Adrenal gland (tissue), 5 donors: ENCODE measurements at regions not wholly inside any gene's neighbourhood (a gene's known extent, or its start where the extent isn't known, plus 50 kb on each side); places are given as distances from the start of the nearest gene placed in this dataset.

Experiments
- CTCF ChIP-seq, 6 experiments: fragments of 450-650 bp in 4 of 6; fragments of 200-600 bp in 2 of 6; sonication (generic) in 1 of 6; IDR thresholded peaks; 1 replicate in 5 of 6; 2 replicates in 1 of 6; pipeline versions ENCODE4 v1.5.1 to v1.8.0; 2016 to 2021; ENCODE audit warnings: antibody characterized with exemption in 6 of 6, mild to moderate bottlenecking in 2 of 6, moderate library complexity in 1 of 6
- POLR2A ChIP-seq, 2 donors: fragments of 450-650 bp; IDR thresholded peaks; one replicate each; pipeline ENCODE4 v1.6.1; 2017; ENCODE audit warnings: antibody characterized with exemption in 2 of 2, mild to moderate bottlenecking in 2 of 2, moderate library complexity in 1 of 2
- donor health status: DM: no; HTN: no; CAD: no.

DNA sequence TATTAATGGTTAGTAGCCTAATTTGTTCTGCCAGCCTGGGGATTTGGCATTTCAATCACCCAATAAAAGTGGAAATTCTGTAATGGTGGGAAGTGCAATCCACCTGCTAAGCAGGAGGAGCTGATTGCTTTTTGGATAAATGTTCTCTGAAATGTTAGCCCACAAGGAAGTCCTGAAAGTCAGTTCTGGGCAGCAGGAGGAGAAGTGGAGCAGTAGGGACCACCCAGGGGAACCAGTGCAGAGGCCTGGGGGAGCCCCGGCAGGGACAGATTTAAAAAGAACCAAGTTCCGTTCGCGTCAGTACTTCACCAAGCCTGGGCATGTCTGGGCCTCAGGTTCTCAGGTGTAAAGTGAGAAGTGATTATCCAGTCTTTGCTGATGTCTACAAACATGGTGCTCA lies 248.5 kb upstream of the RAB6C start:
- no peak for TF ChIP-seq CTCF (IDR thresholded peaks at IDR 0.05)
- TF ChIP-seq POLR2A (IDR thresholded peaks at IDR 0.05), result no peak
